ENCODE measurements at regions not wholly inside any gene's neighbourhood (a gene's known extent, or its start where the extent isn't known, plus 50 kb on each side); places are given as distances from the start of the nearest gene placed in this dataset.
"Not testable (repeated sequence)": the region's sequence is repeated elsewhere in the genome, so short reads cannot be mapped to it uniquely, and the experiment has no call there.

GRCh38 chr2:184370954-184371353 is 227.4 kb upstream of the ZNF804A start:
- no peak for TF ChIP-seq CTCF (IDR thresholded peaks at IDR 0.05; ENCODE audit: low read depth, low read length)
- no peak for DNase-seq (ENCODE audit: low read depth in 2 of 2)
- H3K4me3 ChIP-seq (replicated peaks in 1 of 2; ENCODE audit: low read depth in 2 of 2, low read length in 2 of 2): no peak overlapping the region

GRCh38 chr2:184371641-184372040 is 226.7 kb upstream of the ZNF804A start:
- DNase-seq (ENCODE audit: low read depth in 2 of 2): no peak
- no peak overlapping the region for H3K4me3 ChIP-seq (replicated peaks in 1 of 2; ENCODE audit: low read depth in 2 of 2, low read length in 2 of 2)
- TF ChIP-seq CTCF (IDR thresholded peaks at IDR 0.05; ENCODE audit: low read depth, low read length): no peak

- DNase-seq (ENCODE audit: low read depth in 2 of 2): no peak
- no peak overlapping the region for H3K4me3 ChIP-seq (replicated peaks in 1 of 2; ENCODE audit: low read depth in 2 of 2, low read length in 2 of 2)
- TF ChIP-seq CTCF (IDR thresholded peaks at IDR 0.05; ENCODE audit: low read depth, low read length): no peak
These were observed 225.8 kb upstream of the ZNF804A start for GRCh38 chr2:184372484-184372883.

GRCh38 chr2:184394642-184395041 is 203.7 kb upstream of the ZNF804A start:
- H3K4me3 ChIP-seq (replicated peaks in 1 of 2; ENCODE audit: low read depth in 2 of 2, low read length in 2 of 2): no peak overlapping the region
- TF ChIP-seq CTCF (IDR thresholded peaks at IDR 0.05; ENCODE audit: low read depth, low read length): no peak
- DNase-seq (ENCODE audit: low read depth in 2 of 2): no peak

GRCh38 chr2:184402381-184402780 is 195.9 kb upstream of the ZNF804A start:
- H3K4me3 ChIP-seq (replicated peaks in 1 of 2; ENCODE audit: low read depth in 2 of 2, low read length in 2 of 2): no peak overlapping the region
- TF ChIP-seq CTCF (IDR thresholded peaks at IDR 0.05; ENCODE audit: low read depth, low read length): no peak
- DNase-seq (ENCODE audit: low read depth in 2 of 2): no peak

GRCh38 chr2:184407041-184407630 is 191.2 kb upstream of the ZNF804A start:
- H3K4me3 ChIP-seq (replicated peaks in 1 of 2; ENCODE audit: low read depth in 2 of 2, low read length in 2 of 2); DNase-seq (ENCODE audit: low read depth in 2 of 2): not testable (repeated sequence)

- TF ChIP-seq CTCF (IDR thresholded peaks at IDR 0.05; ENCODE audit: low read depth, low read length): no peak
- DNase-seq (ENCODE audit: low read depth in 2 of 2): no peak
- H3K4me3 ChIP-seq (replicated peaks in 1 of 2; ENCODE audit: low read depth in 2 of 2, low read length in 2 of 2): no peak overlapping the region
These were observed 188.2 kb upstream of the ZNF804A start for GRCh38 chr2:184410160-184410559.
